ENCODE measurements at regions not wholly inside any gene's neighbourhood (a gene's known extent, or its start where the extent isn't known, plus 50 kb on each side); places are given as distances from the start of the nearest gene placed in this dataset.
"Not testable (repeated sequence)": the region's sequence is repeated elsewhere in the genome, so short reads cannot be mapped to it uniquely, and the experiment has no call there.

GRCh38 chr11:57047610-57048009, 58.9 kb downstream of the OR5AK2 start:
- CTCF ChIA-PET = no interaction called here
- no peak for DNase-seq (ENCODE audit: extremely low spot score)
- TF ChIP-seq, protein P1, sequence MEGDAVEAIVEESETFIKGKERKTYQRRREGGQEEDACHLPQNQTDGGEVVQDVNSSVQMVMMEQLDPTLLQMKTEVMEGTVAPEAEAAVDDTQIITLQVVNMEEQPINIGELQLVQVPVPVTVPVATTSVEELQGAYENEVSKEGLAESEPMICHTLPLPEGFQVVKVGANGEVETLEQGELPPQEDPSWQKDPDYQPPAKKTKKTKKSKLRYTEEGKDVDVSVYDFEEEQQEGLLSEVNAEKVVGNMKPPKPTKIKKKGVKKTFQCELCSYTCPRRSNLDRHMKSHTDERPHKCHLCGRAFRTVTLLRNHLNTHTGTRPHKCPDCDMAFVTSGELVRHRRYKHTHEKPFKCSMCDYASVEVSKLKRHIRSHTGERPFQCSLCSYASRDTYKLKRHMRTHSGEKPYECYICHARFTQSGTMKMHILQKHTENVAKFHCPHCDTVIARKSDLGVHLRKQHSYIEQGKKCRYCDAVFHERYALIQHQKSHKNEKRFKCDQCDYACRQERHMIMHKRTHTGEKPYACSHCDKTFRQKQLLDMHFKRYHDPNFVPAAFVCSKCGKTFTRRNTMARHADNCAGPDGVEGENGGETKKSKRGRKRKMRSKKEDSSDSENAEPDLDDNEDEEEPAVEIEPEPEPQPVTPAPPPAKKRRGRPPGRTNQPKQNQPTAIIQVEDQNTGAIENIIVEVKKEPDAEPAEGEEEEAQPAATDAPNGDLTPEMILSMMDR (IDR thresholded peaks at IDR 0.05; ENCODE audit: control extremely low read depth, extremely low read depth, low read depth, missing control alignments) = no peak
- POLR2A ChIA-PET = no interaction called here

DNA sequence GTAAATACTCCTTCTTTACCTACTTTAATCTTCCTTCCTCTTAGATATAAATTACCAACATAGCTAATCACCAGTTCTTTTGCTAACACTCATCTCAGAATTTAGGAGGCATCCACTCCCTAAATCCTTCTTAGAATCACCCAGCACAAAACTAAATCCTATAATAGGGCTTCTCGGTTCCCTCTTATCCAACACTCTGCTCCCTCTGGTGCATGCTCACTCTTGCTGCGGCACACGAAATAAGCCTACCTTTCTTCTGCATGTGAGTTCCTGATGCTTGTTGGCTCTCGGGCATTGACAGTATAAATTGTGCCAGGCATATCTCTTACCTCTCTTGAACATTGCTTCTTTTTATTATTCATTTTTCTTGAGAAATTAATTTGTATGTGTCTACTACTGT, 61.0 kb downstream of the OR5AK2 start:
- ChIA-PET CTCF (no interaction called here), POLR2A (no interaction called here)
- TF ChIP-seq, protein P1 (IDR thresholded peaks at IDR 0.05; ENCODE audit: control extremely low read depth, extremely low read depth, low read depth, missing control alignments) = no peak
- no peak for DNase-seq (ENCODE audit: extremely low spot score)

GRCh38 chr11:57054817-57055216, 66.1 kb downstream of the OR5AK2 start:
- CTCF ChIA-PET = no interaction called here
- DNase-seq (ENCODE audit: extremely low spot score) = no peak
- POLR2A ChIA-PET = no interaction called here
- TF ChIP-seq, protein P1 (IDR thresholded peaks at IDR 0.05; ENCODE audit: control extremely low read depth, extremely low read depth, low read depth, missing control alignments) = no peak

GRCh38 chr11:57055744-57056143, 67.0 kb downstream of the OR5AK2 start:
- ChIA-PET POLR2A (no interaction called here), CTCF (no interaction called here)
- TF ChIP-seq, protein P1 (IDR thresholded peaks at IDR 0.05; ENCODE audit: control extremely low read depth, extremely low read depth, low read depth, missing control alignments) = no peak
- DNase-seq (ENCODE audit: extremely low spot score) = no peak

DNA sequence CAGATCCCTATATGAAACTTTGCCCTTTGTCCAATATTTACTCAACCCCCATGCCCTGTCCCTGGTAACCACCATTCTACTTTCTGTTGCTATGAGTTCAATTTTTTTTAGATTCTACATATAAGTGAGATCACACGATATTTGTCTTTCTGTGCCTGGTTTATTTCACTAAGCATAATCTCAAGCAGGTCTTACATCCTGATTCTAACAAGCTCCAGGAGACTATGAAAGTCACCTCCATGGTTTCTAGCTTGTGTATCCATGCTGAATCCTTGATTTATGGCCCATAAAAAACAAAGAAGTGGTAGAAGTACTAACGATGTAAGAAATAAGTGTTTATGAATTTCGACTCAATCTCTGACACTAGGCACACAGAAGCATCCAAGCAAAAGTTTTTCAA, 68.0 kb downstream of the OR5AK2 start:
- DNase-seq (ENCODE audit: extremely low spot score) = no peak
- POLR2A ChIA-PET = no interaction called here
- CTCF ChIA-PET = interaction anchor here (1.6 kb wide), 1 partner anchor 12 kb away, joined by 3 read pairs; no protein-coding TSS in a partner anchor
- TF ChIP-seq, protein P1 (IDR thresholded peaks at IDR 0.05; ENCODE audit: control extremely low read depth, extremely low read depth, low read depth, missing control alignments) = no peak

GRCh38 chr11:57057561-57057960, 68.8 kb downstream of the OR5AK2 start:
- ChIA-PET POLR2A (no interaction called here), CTCF (interaction anchor here (1.6 kb wide), 1 partner anchor 13 kb away, joined by 3 read pairs; no protein-coding TSS in a partner anchor)
- DNase-seq (ENCODE audit: extremely low spot score) = no peak
- TF ChIP-seq, protein P1 (IDR thresholded peaks at IDR 0.05; ENCODE audit: control extremely low read depth, extremely low read depth, low read depth, missing control alignments) = no peak

GRCh38 chr11:57062957-57063356, 74.2 kb downstream of the OR5AK2 start:
- POLR2A ChIA-PET; DNase-seq (ENCODE audit: extremely low spot score); CTCF ChIA-PET: not testable (repeated sequence)

Data from GM10248 (cell line).